Activated T-helper 1 cell treated with Interleukin-2 at 50 U/mL for 16 hours (primary cell): ENCODE measurements at regions not wholly inside any gene's neighbourhood (a gene's known extent, or its start where the extent isn't known, plus 50 kb on each side); places are given as distances from the start of the nearest gene placed in this dataset.
"Not testable (repeated sequence)": the region's sequence is repeated elsewhere in the genome, so short reads cannot be mapped to it uniquely, and the experiment has no call there.

Experiments used
- DNase-seq: peaks from one replicate; pipeline ENCODE4 v3.0.0-alpha.2; 2020; ENCODE audit warnings: low read depth

- DNase-seq: no peak
Observed at GRCh38 chr20:53743607-53744260, 150.1 kb upstream of the ZNF217 start.

- DNase-seq: no peak
Observed at GRCh38 chr20:53742685-53743081, 149.0 kb upstream of the ZNF217 start.

GRCh38 chr20:53741726-53742028 is 148.0 kb upstream of the ZNF217 start:
- DNase-seq: no peak

DNA sequence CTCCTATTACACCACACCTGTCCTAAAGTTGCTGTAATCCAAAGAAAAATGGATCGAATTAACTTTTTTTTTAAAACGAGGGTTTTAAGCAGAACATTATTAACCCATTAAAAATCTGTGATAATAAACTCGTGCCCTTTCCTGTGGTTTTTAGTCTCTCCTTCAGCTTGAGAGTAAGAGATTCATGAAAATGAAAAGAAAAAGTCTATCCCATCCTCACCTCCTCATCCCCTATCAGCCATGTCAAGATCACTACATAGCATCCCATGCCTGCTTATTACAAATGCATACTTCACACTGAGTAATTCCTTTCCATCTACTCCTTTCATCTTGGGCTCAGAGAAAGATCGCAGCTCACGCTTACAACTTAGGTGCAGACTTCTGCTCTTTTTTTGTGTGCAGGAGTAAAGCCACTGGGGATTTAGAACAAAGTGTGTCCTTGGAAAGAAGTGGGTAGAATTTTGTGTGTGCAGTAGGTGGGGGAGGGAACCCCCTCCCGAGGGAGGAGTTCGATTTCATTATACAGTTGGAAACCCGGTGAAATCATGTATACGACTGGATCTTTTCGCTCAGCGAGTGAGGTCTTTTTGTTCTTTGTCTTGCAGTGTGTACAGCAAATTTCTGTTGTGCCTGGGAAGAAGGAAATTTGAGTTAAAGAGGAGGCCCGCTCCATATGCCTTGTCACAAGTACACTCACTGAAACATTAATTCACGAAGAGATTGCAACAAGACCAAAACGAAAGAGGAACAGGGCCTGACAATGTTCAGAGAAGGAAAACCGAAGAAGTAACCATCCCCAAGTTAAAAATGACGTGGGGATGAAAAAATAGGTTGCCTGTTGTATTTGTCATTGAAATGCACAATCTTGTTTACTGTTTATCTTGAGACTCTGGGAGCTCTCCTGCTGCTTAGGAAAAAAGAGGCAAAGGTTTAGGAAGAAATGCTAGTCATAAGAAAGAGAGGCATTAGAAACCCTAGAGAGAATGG is 146.5 kb upstream of the ZNF217 start:
- DNase-seq: no peak

DNA sequence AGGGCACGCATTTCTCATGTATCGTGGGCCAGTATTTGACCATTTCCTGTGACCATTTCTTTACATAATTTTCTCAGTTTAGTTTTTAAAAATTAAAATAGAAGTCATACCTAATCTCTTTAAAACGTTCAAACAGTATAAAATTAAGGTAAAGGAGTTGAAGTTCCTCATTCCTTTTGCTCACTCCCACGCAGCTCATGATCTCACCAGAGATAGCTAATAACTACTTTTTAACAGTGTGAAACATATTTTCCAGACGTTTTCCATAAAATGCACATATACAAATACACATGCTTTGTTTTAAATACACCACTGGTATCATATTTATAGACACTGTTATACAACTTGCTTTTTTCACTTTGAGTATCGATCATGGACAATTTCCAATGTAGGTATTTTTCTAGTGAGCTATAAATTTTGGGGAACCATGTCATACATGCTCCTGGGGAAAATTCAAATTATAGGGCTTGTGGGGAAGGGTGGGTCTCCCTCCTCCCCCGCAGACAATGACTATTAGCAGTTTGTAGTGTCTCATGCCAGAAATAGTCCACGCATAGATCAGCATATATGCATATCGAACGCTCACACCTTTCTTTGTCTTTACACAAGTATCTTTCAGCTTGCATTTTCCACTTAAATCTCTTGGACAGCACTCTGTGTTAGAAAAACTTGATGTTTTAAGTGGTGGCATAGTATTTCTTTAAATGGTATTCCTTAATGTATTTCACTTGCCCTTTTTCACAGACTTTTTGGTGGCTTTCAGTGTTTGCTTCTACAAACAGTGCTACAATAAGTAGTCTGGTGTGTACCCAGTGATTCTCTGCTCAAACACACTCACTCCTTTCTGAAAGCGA is 145.5 kb upstream of the ZNF217 start:
- DNase-seq: no peak

DNA sequence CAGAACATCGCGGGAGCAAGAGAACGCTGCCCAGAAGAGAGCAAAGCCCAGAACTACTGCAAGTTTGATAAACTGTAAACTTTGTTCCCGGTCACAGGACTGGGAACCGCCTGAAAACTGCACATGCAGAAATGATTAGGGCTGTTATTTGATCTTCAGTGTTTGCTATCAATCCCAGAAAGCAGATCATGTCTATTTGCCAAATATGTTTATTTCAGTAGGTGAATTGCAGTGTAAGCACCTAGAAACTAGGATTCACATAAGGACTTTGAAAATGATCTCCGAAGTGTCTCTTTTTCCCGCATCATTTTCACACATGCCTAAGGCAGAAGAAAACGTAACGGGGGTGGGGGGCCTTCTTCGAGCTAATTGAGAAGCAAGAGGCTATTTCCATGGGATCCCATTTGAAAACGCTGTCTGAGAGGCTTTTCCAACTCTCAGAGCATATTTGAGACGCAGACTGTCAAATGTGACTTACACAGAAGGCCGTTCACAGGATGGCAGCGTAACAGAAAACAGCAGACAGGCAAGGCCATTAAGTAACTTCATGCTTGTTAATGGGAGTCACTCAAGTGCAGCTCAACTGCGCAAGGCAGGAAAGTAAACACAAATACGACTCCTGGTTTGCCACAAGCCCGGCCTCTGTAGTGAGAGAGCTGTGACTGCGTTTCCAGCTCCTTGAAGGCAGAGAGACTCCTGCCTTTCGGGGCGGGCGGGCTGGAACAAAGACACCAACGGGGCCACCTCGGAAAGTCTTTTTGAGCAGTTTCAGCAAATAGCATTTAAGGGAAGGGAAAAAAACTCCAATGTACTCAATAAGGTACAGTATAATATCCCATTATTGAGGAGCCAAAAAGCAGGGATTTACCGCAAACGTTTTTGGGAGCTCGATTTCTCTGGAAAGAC is 144.7 kb upstream of the ZNF217 start:
- DNase-seq: no peak

DNA sequence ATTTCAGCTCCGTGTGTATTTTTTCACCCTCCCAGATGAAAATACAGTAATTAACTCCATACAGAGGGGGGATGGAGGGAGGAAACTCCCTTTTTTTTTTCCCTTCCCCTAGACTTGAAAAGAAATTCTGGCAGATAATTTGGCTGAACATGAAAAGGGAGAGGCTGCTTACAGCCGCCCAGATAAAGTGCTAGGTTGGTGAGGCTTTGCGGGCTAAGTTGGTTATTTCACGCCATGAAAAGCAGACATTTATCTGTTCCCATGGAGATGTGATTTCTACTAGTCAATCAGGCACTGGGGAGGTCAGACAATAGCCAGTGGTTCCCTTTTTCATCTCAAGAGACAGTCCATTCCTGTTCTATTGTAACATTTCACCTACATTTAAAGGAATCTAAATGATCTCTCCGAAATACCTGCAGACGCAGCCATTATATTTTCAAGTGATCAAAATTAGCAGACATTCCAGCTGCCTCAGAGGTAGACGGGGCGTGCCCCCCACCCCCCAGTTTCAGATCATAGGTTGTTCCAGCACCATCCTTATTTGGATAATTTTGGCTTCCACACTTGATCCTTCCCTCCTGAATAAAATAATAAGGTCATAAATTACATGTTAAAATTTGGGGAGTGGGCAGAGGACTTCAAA is 143.9 kb upstream of the ZNF217 start:
- no peak for DNase-seq

- DNase-seq: no peak
Observed at GRCh38 chr20:53736757-53737395, 143.2 kb upstream of the ZNF217 start.

DNA sequence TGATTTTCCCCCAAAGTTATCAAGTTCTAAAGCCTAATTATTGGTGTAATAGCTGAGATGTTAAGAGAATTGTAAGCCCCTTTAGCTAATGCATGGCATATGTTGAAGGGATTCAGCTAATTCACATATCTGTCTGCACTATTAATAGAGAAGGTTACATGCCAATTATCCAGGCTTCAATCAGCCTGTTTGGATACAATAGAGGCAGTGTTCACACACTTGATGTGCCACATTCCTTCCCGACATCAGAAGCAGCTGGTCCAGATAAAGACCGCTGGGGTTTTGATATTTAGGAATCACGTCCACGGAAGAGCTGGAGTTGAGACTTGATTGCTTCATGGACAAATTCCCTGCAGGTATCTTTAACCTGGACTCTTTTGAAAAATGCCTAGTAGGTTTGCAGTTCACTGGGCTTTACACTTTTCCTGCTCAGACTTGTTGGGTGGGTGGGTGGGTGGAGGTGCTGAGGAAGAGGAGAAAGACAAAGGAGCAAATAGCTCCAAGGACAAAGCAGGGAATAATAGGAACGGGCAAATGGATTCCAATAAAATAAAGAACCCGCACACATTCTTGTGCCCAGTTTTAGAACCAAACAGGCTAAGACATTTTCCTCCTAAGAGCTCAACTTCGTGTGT is 142.6 kb upstream of the ZNF217 start:
- no peak for DNase-seq

DNA sequence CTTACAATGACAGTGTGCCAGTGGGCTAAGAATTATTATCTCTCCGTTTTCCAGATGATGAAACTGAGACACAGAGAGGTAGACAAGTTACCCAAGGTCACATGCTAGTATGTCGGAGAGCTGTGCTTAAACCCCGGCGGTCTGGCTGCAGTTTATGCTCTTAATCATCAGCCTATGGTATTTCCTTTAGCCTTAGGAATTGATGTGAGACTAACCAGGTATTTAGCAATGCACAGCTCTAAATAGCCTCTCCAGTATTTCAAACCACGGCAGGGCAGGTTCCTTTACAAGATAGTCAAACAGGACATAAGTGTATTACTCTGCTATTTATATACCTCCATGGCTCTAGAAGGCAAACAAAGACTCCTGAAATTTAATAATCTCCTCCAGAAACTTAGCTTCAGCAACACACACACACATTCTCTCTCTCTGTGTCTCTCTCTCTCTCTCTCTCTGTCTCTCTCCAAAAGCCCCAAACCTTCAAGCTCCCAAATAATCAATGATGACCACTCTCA is 142.0 kb upstream of the ZNF217 start:
- no peak for DNase-seq

- DNase-seq: no peak
Observed at GRCh38 chr20:53734006-53734688, 140.5 kb upstream of the ZNF217 start.

DNA sequence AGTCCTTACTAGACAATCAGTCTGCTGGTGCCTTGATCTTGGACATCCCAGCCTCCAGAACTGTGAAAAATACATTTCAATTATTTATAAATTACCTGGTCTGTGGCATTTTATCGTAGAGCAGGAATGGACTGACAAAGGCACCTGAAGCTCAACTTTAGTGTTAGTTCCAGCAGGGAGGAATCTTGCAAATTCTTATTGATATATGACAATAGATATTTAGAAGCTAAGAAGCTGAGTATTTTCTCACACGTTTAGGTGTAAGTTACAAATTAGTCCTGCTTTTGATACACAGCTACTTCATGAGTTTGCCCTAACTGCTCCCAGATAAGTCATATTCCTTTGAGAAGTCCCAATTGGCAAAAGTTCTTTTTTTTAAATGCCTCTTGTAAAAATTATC is 138.0 kb upstream of the ZNF217 start:
- no peak for DNase-seq

- DNase-seq: no peak
Observed at GRCh38 chr20:53728359-53728758, 134.7 kb upstream of the ZNF217 start.

- DNase-seq: not testable (repeated sequence)
Observed at GRCh38 chr20:53727239-53727638, 133.6 kb upstream of the ZNF217 start.

GRCh38 chr20:53725575-53725970 is 131.9 kb upstream of the ZNF217 start:
- DNase-seq: no peak

GRCh38 chr20:53723621-53724020 is 130.0 kb upstream of the ZNF217 start:
- DNase-seq: no peak

GRCh38 chr20:53723045-53723444 is 129.4 kb upstream of the ZNF217 start:
- no peak for DNase-seq

- no peak for DNase-seq
Observed at GRCh38 chr20:53722515-53723036, 128.9 kb upstream of the ZNF217 start.

GRCh38 chr20:53721445-53721963 is 127.9 kb upstream of the ZNF217 start:
- not testable (repeated sequence) for DNase-seq
